OCI-LY7 (cell line): ENCODE measurements at regions not wholly inside any gene's neighbourhood (a gene's known extent, or its start where the extent isn't known, plus 50 kb on each side); places are given as distances from the start of the nearest gene placed in this dataset.

ENCODE experiments used
- BruUV-seq: library from RNA; stranded (reverse); fragments of 400-500 nt; replicated peaks from 2 replicates; lab custom pipeline; 2021; lab: Mats Ljungman, UMichigan
- CTCF ChIA-PET: fragments of 300-600 bp; sonication (Branson Sonifier 250); formaldehyde crosslinking; loops from one replicate; lab custom pipeline; 2022; ENCODE audit warnings: antibody characterized with exemption; ENCODE audit not compliant: unreplicated experiment; lab: Charles Lee
- POLR2A ChIA-PET: fragments of 300-600 bp; sonication (Branson Sonifier 250); formaldehyde crosslinking; loops from one replicate; lab custom pipeline; 2022; ENCODE audit warnings: antibody characterized with exemption; lab: Charles Lee
- DNase-seq: peaks from one replicate; pipeline ENCODE4 v3.0.0-alpha.2; 2015; ENCODE audit warnings: low spot score
- H2AFZ ChIP-seq: fragments of 200-600 bp; sonication (generic), shearing (Covaris generic); 2 replicates; pipeline ENCODE4 v1.6.1; 2014; ENCODE audit warnings: mild to moderate bottlenecking, antibody characterized with exemption, low read length, moderate library complexity
- H3K27ac ChIP-seq: fragments of 200-600 bp; sonication (generic); 2 replicates; pipeline ENCODE4 v1.5.1; 2014; ENCODE audit warnings: mixed run types, low read depth, mild to moderate bottlenecking, moderate library complexity, low read length, inconsistent platforms; ENCODE audit not compliant: poor library complexity, severe bottlenecking
- H3K36me3 ChIP-seq: fragments of 200-600 bp; sonication (generic); 2 replicates; pipeline ENCODE4 v1.6.1; 2014; ENCODE audit warnings: mild to moderate bottlenecking, antibody characterized with exemption, low read length, moderate library complexity, mixed read lengths; ENCODE audit not compliant: insufficient read depth
- H3K4me1 ChIP-seq: fragments of 200-600 bp; sonication (generic); 2 replicates; pipeline ENCODE4 v1.5.1; 2014; ENCODE audit warnings: mild to moderate bottlenecking, low read length; ENCODE audit not compliant: insufficient read depth, poor library complexity, severe bottlenecking
- H3K4me2 ChIP-seq: fragments of 200-600 bp; sonication (generic); 2 replicates; pipeline ENCODE4 v1.6.1; 2014; ENCODE audit warnings: mild to moderate bottlenecking, low read length
- H3K4me3 ChIP-seq: fragments of 200-600 bp; sonication (generic); 2 replicates; pipeline ENCODE4 v1.5.1; 2014; ENCODE audit warnings: mild to moderate bottlenecking, low read depth, low read length; ENCODE audit not compliant: poor library complexity, severe bottlenecking
- H3K79me2 ChIP-seq: fragments of 200-600 bp; sonication (generic); 2 replicates; pipeline ENCODE4 v1.6.1; 2016; ENCODE audit warnings: low read depth, mild to moderate bottlenecking, low read length, moderate library complexity, mixed read lengths; ENCODE audit not compliant: insufficient read depth
- H3K9me2 ChIP-seq: fragments of 200-600 bp; sonication (generic); 2 replicates; pipeline ENCODE4 v1.6.1; 2016; ENCODE audit warnings: mild to moderate bottlenecking, low read length, mixed read lengths; ENCODE audit not compliant: insufficient read depth
- H3K9me3 ChIP-seq: fragments of 200-600 bp; sonication (generic); 2 replicates; pipeline ENCODE4 v1.6.1; 2014; ENCODE audit warnings: mild to moderate bottlenecking, mixed run types, low read length, mixed read lengths
- H4K20me1 ChIP-seq: fragments of 200-600 bp; sonication (generic); 2 replicates; pipeline ENCODE4 v1.6.1; 2014; ENCODE audit warnings: mild to moderate bottlenecking, antibody characterized with exemption, low read length, moderate library complexity, mixed read lengths; ENCODE audit not compliant: insufficient read depth
- CTCF ChIP-seq: fragments of 200-600 bp; sonication (generic); conservative IDR thresholded peaks from 2 replicates; pipeline ENCODE4 v1.5.1; 2014; ENCODE audit warnings: mild to moderate bottlenecking, antibody characterized with exemption, low read length, moderate library complexity, mixed read lengths
- EZH2phosphoT487 ChIP-seq: fragments of 200-600 bp; sonication (generic); IDR thresholded peaks from 2 replicates; pipeline ENCODE4 v1.6.1; 2018; ENCODE audit warnings: low read depth, borderline replicate concordance, mild to moderate bottlenecking, mixed run types, antibody characterized with exemption, low read length, moderate library complexity, mixed read lengths
- intact Hi-C: fragments of 100-400 bp; cut with micrococcal nuclease; formaldehyde crosslinking; loops from one replicate; pipeline ENCODE4 v1.10.0; 2022; ENCODE audit not compliant: unreplicated experiment

GRCh38 chr6:97712751-97713150 is 429.7 kb upstream of the MMS22L start:
- no peaks in the 10 kb centered on the region for H3K4me1 ChIP-seq
- intact Hi-C loops = loop anchor here (10.0 kb wide), 1 partner anchor 1122 kb away; the partner anchor contains the start of gene POU3F2
- BruUV-seq = no TSS peak
- CTCF ChIA-PET = no interaction called here
- H3K9me3 ChIP-seq = no peaks in the 10 kb centered on the region
- POLR2A ChIA-PET = interaction anchor here (1.5 kb wide), 1 partner anchor 10 kb away, joined by 3 read pairs; no protein-coding TSS in a partner anchor
- no peak overlapping the region for H3K4me2 ChIP-seq
- no peak overlapping the region for H2AFZ ChIP-seq
- no peaks in the 10 kb centered on the region for H3K36me3 ChIP-seq
- no peak for DNase-seq
- H3K9me2 ChIP-seq = no peaks in the 10 kb centered on the region
- H3K27ac ChIP-seq = no peak overlapping the region
- no peak overlapping the region for H3K4me3 ChIP-seq
- H4K20me1 ChIP-seq = no peaks in the 10 kb centered on the region
- no peak for TF ChIP-seq CTCF
- H3K79me2 ChIP-seq = no peaks in the 10 kb centered on the region

GRCh38 chr6:97714772-97715171 is 431.8 kb upstream of the MMS22L start:
- intact Hi-C loops = loop anchor here (10.0 kb wide), 1 partner anchor 1120 kb away; the partner anchor contains the start of gene POU3F2
- Histone ChIP-seq H3K36me3 (no peaks in the 10 kb centered on the region), H3K4me3 (no peak overlapping the region), H2AFZ (no peak overlapping the region), H3K4me1 (no peaks in the 10 kb centered on the region), H3K9me2 (no peaks in the 10 kb centered on the region), H3K9me3 (no peaks in the 10 kb centered on the region), H4K20me1 (no peaks in the 10 kb centered on the region), H3K4me2 (no peak overlapping the region), H3K79me2 (no peaks in the 10 kb centered on the region), H3K27ac (no peak overlapping the region)
- BruUV-seq = no TSS peak
- POLR2A ChIA-PET = interaction anchor here (1.5 kb wide), 1 partner anchor 10 kb away, joined by 4 read pairs; no protein-coding TSS in a partner anchor
- DNase-seq = no peak
- no peak for TF ChIP-seq CTCF
- CTCF ChIA-PET = no interaction called here

DNA sequence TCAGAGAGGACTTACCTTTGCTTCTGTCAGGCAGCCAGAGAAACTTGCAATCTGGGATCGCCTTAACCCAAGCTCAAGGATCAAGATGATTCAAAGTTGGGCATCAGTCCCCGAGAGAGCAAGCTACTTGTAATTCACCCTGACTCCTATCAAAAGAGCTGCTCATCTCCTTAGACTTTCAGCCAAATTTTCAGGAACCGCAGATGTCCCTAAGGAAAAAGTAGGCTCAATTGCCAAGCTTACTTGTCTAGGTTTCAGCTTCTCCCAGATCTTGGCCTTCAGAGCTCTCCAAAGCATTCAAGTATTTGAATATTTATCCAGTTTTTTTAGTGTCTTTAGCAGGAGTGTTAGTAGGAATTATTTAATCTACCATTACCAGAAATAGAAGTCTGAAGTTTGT is 434.1 kb upstream of the MMS22L start:
- ChIA-PET CTCF (no interaction called here), POLR2A (interaction anchor here (1.0 kb wide), 1 partner anchor 10 kb away, joined by 3 read pairs; no protein-coding TSS in a partner anchor)
- no peak overlapping the region for H3K4me2 ChIP-seq
- no peak overlapping the region for H2AFZ ChIP-seq
- H3K9me3 ChIP-seq = no peaks in the 10 kb centered on the region
- no peak for TF ChIP-seq EZH2phosphoT487
- TF ChIP-seq CTCF = no peak
- no peak overlapping the region for H3K27ac ChIP-seq
- intact Hi-C loops = loop anchor here (10.0 kb wide), 1 partner anchor 1118 kb away; the partner anchor contains the start of gene POU3F2
- H3K4me1 ChIP-seq = no peaks in the 10 kb centered on the region
- no peak for DNase-seq
- no peak overlapping the region for H3K4me3 ChIP-seq
- no TSS peak for BruUV-seq
- H4K20me1 ChIP-seq = no peaks in the 10 kb centered on the region
- no peaks in the 10 kb centered on the region for H3K9me2 ChIP-seq
- no peaks in the 10 kb centered on the region for H3K36me3 ChIP-seq
- H3K79me2 ChIP-seq = no peaks in the 10 kb centered on the region
